ENCODE measurements at regions not wholly inside any gene's neighbourhood (a gene's known extent, or its start where the extent isn't known, plus 50 kb on each side); places are given as distances from the start of the nearest gene placed in this dataset.

- no peak for TF ChIP-seq RCOR1 (IDR thresholded peaks at IDR 0.05; ENCODE audit: low read length)
- TF ChIP-seq FOXM1 (IDR thresholded peaks at IDR 0.05; ENCODE audit: low read depth) = no peak
- TF ChIP-seq EP300 (IDR thresholded peaks at IDR 0.05; ENCODE audit: borderline replicate concordance in 1 of 2, low read depth in 1 of 2, low read length in 1 of 2) = no peak
- TF ChIP-seq RXRA (IDR thresholded peaks at IDR 0.05; ENCODE audit: borderline replicate concordance, low read depth) = no peak
- no peak for TF ChIP-seq POLR2AphosphoS5 (IDR thresholded peaks at IDR 0.05; ENCODE audit: low read depth, low read length)
- TF ChIP-seq TEAD4 (IDR thresholded peaks at IDR 0.05; ENCODE audit: borderline replicate concordance, insufficient read depth) = no peak
- TF ChIP-seq JUND (IDR thresholded peaks at IDR 0.05) = no peak
- TF ChIP-seq USF1 (IDR thresholded peaks at IDR 0.05; ENCODE audit: borderline replicate concordance, low read depth) = no peak
- TF ChIP-seq MEF2A (IDR thresholded peaks at IDR 0.05; ENCODE audit: borderline replicate concordance, low read depth) = no peak
- Histone ChIP-seq H2AFZ (ENCODE audit: low read depth) (no peak overlapping the region), H3K27me3 (ENCODE audit: insufficient read depth) (no peaks in the 10 kb centered on the region), H3K9ac (no peak overlapping the region), H3K27ac (ENCODE audit: low read depth in 2 of 2, low read length in 1 of 2) (no peak overlapping the region), H4K20me1 (ENCODE audit: insufficient read depth) (no peaks in the 10 kb centered on the region), H3K9me2 (no peaks in the 10 kb centered on the region), H3K4me1 (ENCODE audit: control insufficient read depth in 1 of 2, insufficient read depth in 2 of 2, low read depth in 1 of 2, low read length in 1 of 2) (no peaks in the 10 kb centered on the region), H3K4me3 (ENCODE audit: low read depth in 2 of 2, low read length in 1 of 2) (no peak overlapping the region), H3F3A (replicated peaks; ENCODE audit: insufficient read depth) (no peaks in the 10 kb centered on the region), H3K36me3 (replicated peaks in 1 of 2; ENCODE audit: control insufficient read depth in 1 of 2, insufficient read depth in 2 of 2, low read length in 1 of 2) (no peaks in the 10 kb centered on the region), H3K79me2 (ENCODE audit: insufficient read depth) (no peaks in the 10 kb centered on the region), H3K4me2 (no peak overlapping the region), H3K9me3 (no peaks in the 10 kb centered on the region)
- 26% methylated on average over 2 of the region's 2 CpGs for WGBS (ENCODE audit: low lambda C conversion rate)
- POLR2A ChIA-PET = no interaction called here
- DNase-seq = no peak
- CTCF ChIA-PET = no interaction called here
Observed at GRCh38 chr6:84330325-84330724, 102.9 kb upstream of the CEP162 start.

DNA sequence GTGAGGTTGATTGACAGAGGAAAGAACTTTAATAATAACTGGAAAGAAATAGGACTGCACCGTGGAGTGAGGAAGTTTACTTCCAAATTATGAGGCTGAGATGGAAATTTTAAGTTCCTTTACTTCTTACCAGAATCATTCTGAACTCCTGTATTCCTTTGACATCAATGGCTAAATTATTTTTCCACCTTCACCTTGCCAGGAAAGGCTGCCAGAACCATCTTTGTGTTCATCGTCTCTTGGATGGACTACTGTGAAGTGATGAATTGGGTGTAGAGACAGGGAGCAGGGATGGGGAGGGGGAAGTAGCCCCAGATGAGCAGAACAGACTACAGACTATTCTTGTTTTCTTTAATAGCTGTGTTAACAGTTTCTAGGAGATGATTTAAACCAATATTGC is 102.1 kb upstream of the CEP162 start:
- Histone ChIP-seq H4K20me1 (ENCODE audit: insufficient read depth) (no peaks in the 10 kb centered on the region), H3K27ac (ENCODE audit: low read depth in 2 of 2, low read length in 1 of 2) (no peak overlapping the region), H3K4me2 (no peak overlapping the region), H2AFZ (ENCODE audit: low read depth) (no peak overlapping the region), H3K36me3 (replicated peaks in 1 of 2; ENCODE audit: control insufficient read depth in 1 of 2, insufficient read depth in 2 of 2, low read length in 1 of 2) (no peaks in the 10 kb centered on the region), H3K9me3 (no peaks in the 10 kb centered on the region), H3K4me1 (ENCODE audit: control insufficient read depth in 1 of 2, insufficient read depth in 2 of 2, low read depth in 1 of 2, low read length in 1 of 2) (no peaks in the 10 kb centered on the region), H3K4me3 (ENCODE audit: low read depth in 2 of 2, low read length in 1 of 2) (no peak overlapping the region), H3K9ac (no peak overlapping the region), H3K9me2 (no peaks in the 10 kb centered on the region), H3F3A (replicated peaks; ENCODE audit: insufficient read depth) (no peaks in the 10 kb centered on the region), H3K27me3 (ENCODE audit: insufficient read depth) (no peaks in the 10 kb centered on the region), H3K79me2 (ENCODE audit: insufficient read depth) (no peaks in the 10 kb centered on the region)
- WGBS (ENCODE audit: low lambda C conversion rate) = 41% methylated on average over 2 of the region's 2 CpGs
- CTCF ChIA-PET = no interaction called here
- POLR2A ChIA-PET = no interaction called here
- TF ChIP-seq USF2 (IDR thresholded peaks at IDR 0.05; ENCODE audit: borderline replicate concordance, low read depth, low read length) (no peak), FOXM1 (IDR thresholded peaks at IDR 0.05; ENCODE audit: low read depth) (no peak), SIN3A (IDR thresholded peaks at IDR 0.05; ENCODE audit: borderline replicate concordance, low read depth, low read length) (no peak), EZH2phosphoT487 (IDR thresholded peaks at IDR 0.05; ENCODE audit: borderline replicate concordance, low read depth) (no peak), TEAD4 (IDR thresholded peaks at IDR 0.05; ENCODE audit: borderline replicate concordance, insufficient read depth) (no peak), REST (IDR thresholded peaks at IDR 0.05; ENCODE audit: low read depth, low read length) (no peak), FOXJ3 (CRISPR knock-in tag; IDR thresholded peaks at IDR 0.05) (no peak), USF1 (IDR thresholded peaks at IDR 0.05; ENCODE audit: borderline replicate concordance, low read depth) (no peak)
- TF ChIP-seq, protein P1, sequence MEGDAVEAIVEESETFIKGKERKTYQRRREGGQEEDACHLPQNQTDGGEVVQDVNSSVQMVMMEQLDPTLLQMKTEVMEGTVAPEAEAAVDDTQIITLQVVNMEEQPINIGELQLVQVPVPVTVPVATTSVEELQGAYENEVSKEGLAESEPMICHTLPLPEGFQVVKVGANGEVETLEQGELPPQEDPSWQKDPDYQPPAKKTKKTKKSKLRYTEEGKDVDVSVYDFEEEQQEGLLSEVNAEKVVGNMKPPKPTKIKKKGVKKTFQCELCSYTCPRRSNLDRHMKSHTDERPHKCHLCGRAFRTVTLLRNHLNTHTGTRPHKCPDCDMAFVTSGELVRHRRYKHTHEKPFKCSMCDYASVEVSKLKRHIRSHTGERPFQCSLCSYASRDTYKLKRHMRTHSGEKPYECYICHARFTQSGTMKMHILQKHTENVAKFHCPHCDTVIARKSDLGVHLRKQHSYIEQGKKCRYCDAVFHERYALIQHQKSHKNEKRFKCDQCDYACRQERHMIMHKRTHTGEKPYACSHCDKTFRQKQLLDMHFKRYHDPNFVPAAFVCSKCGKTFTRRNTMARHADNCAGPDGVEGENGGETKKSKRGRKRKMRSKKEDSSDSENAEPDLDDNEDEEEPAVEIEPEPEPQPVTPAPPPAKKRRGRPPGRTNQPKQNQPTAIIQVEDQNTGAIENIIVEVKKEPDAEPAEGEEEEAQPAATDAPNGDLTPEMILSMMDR (IDR thresholded peaks at IDR 0.05) = no peak
- DNase-seq = no peak
